ENCODE measurements at regions not wholly inside any gene's neighbourhood (a gene's known extent, or its start where the extent isn't known, plus 50 kb on each side); places are given as distances from the start of the nearest gene placed in this dataset.

DNA sequence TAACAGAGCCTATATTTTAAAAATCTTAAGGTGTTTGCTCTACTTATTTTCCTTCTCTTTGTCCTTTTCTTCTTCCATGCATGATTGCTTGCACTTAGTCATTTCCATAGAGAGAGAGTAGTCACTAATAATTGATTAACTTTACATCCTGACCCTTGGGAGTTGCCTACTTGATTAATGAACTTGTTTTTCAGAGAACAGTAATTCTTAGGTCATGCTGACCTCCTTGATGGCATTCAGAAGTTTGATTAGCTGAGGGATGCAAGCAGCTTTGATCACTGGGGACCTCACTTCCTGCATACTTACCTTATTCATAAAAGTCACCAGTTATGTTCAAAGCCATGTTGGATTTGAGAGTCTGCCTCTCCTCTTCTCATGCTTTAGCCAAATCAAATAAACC is 715.6 kb upstream of the ID4 start:
- Histone ChIP-seq H2AFZ (replicated peaks; ENCODE audit: low read length, poor library complexity) (no peak overlapping the region), H4K91ac (ENCODE audit: insufficient read depth, low read depth, low read length) (no peak overlapping the region), H3K4me3 (ENCODE audit: insufficient read depth, low read depth, low read length) (no peak overlapping the region), H3K9ac (ENCODE audit: low read depth, low read length) (no peak overlapping the region), H3K27me3 (ENCODE audit: control insufficient read depth, insufficient read depth, low read length) (no peaks in the 10 kb centered on the region), H4K20me1 (ENCODE audit: insufficient read depth, low read length) (no peaks in the 10 kb centered on the region), H3K36me3 (ENCODE audit: control insufficient read depth, insufficient read depth, low read length) (no peaks in the 10 kb centered on the region), H2AK9ac (replicated peaks; ENCODE audit: low read depth, low read length, poor library complexity) (no peak overlapping the region), H2BK15ac (ENCODE audit: low read depth, low read length) (no peak overlapping the region), H2AK5ac (ENCODE audit: low read depth, low read length) (no peak overlapping the region), H3K79me1 (ENCODE audit: low read depth in 1 of 2, low read length in 2 of 2) (no peaks in the 10 kb centered on the region), H4K8ac (ENCODE audit: low read depth in 2 of 2, low read length in 2 of 2) (no peak overlapping the region), H3K27ac (ENCODE audit: insufficient read depth, low read length) (no peak overlapping the region), H3K9me1 (ENCODE audit: insufficient read depth, low read length) (no peaks in the 10 kb centered on the region), H3K23ac (ENCODE audit: low read depth, low read length) (no peak overlapping the region), H3K18ac (ENCODE audit: low read depth, low read length) (no peak overlapping the region), H3K4ac (ENCODE audit: low read depth, low read length) (no peak overlapping the region), H2BK5ac (ENCODE audit: low read depth, low read length, poor library complexity, severe bottlenecking) (no peak overlapping the region), H3K14ac (replicated peaks; ENCODE audit: low read depth, low read length) (no peak overlapping the region), H2BK20ac (ENCODE audit: low read depth, low read length) (no peak overlapping the region), H3K56ac (ENCODE audit: extremely low read depth, insufficient read depth, low read length) (no peak overlapping the region), H3K9me3 (ENCODE audit: control insufficient read depth, insufficient read depth, low read length) (no peaks in the 10 kb centered on the region), H2BK120ac (ENCODE audit: low read depth, low read length) (no peak overlapping the region), H3K4me1 (ENCODE audit: control insufficient read depth, insufficient read depth, low read length) (no peaks in the 10 kb centered on the region), H3K4me2 (ENCODE audit: low read depth, low read length) (no peak overlapping the region), H4K5ac (ENCODE audit: low read depth, low read length) (no peak overlapping the region)
- dilution Hi-C loops (cut with HindIII; ENCODE audit: low sequenced_read_pairs, unreplicated experiment) (no loop called here), intact Hi-C loops (cut with micrococcal nuclease) (no loop called here), in situ Hi-C loops (cut with MboI; ENCODE audit: low sequenced_read_pairs) (no loop called here)
- BruUV-seq (replicated peaks), result no TSS peak
- TF ChIP-seq BHLHE40 (IDR thresholded peaks at IDR 0.05; ENCODE audit: low read depth, low read length) (no peak), CEBPB (IDR thresholded peaks at IDR 0.05; ENCODE audit: low read depth, low read length) (no peak), POLR2A (IDR thresholded peaks at IDR 0.05; ENCODE audit: low read depth, low read length) (no peak), SMC3 (IDR thresholded peaks at IDR 0.05; ENCODE audit: low read depth, low read length) (no peak), NFE2L2 (IDR thresholded peaks at IDR 0.05; ENCODE audit: low read depth, low read length) (no peak), RAD21 (IDR thresholded peaks at IDR 0.05; ENCODE audit: low read length) (no peak), MXI1 (IDR thresholded peaks at IDR 0.05; ENCODE audit: borderline replicate concordance, low read depth, low read length) (no peak), MAFK (IDR thresholded peaks at IDR 0.05; ENCODE audit: low read depth, low read length) (no peak), CHD1 (IDR thresholded peaks at IDR 0.05; ENCODE audit: low read depth, low read length) (no peak), CTCF (conservative IDR thresholded peaks at IDR 0.05; ENCODE audit: low read depth, low read length) (no peak), MAZ (IDR thresholded peaks at IDR 0.05; ENCODE audit: borderline replicate concordance, low read depth, low read length) (no peak), RFX5 (IDR thresholded peaks at IDR 0.05; ENCODE audit: low read depth, low read length) (no peak), FOS (IDR thresholded peaks at IDR 0.05; ENCODE audit: low read depth, low read length) (no peak), USF2 (IDR thresholded peaks at IDR 0.05; ENCODE audit: low read depth, low read length) (no peak), RCOR1 (IDR thresholded peaks at IDR 0.05; ENCODE audit: insufficient replicate concordance, low read length) (no peak)
- TF ChIP-seq, protein P1, sequence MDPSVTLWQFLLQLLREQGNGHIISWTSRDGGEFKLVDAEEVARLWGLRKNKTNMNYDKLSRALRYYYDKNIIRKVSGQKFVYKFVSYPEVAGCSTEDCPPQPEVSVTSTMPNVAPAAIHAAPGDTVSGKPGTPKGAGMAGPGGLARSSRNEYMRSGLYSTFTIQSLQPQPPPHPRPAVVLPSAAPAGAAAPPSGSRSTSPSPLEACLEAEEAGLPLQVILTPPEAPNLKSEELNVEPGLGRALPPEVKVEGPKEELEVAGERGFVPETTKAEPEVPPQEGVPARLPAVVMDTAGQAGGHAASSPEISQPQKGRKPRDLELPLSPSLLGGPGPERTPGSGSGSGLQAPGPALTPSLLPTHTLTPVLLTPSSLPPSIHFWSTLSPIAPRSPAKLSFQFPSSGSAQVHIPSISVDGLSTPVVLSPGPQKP (IDR thresholded peaks at IDR 0.05; ENCODE audit: borderline replicate concordance, low read depth, low read length), result no peak
- CTCF ChIA-PET, result no interaction called here
- DNase-seq (no peak), ATAC-seq (ENCODE audit: low read depth) (no peak)
- POLR2A ChIA-PET (ENCODE audit: unreplicated experiment), result no interaction called here

Data from IMR-90 (cell line).